ENCODE measurements at regions not wholly inside any gene's neighbourhood (a gene's known extent, or its start where the extent isn't known, plus 50 kb on each side); places are given as distances from the start of the nearest gene placed in this dataset.

DNA sequence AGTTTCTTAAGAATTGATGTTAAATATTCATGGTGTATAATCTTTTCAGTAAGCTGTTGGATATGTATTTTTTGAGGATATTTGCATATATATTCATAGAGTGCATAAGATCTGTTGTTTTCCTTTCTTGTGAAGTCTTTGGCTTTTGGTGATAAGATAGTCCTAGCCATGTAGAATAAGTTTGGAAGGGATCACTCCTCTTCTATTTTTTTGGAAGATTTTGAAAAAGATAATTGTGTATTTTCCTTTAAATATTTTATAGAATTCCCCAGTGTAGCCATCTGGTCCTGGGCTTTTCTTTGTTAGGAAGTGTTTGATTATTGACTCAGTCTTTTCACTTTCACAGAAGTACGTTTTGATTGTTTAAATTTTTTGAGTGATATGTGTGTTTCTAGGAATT lies 318.8 kb upstream of the CDH10 start:
- no peak for TF ChIP-seq POLR2A (IDR thresholded peaks at IDR 0.05; ENCODE audit: low read depth, low read length)
- no peak for TF ChIP-seq POLR2AphosphoS5 (IDR thresholded peaks at IDR 0.05; ENCODE audit: low read depth, low read length)
